MM.1S (cell line): ENCODE measurements at regions not wholly inside any gene's neighbourhood (a gene's known extent, or its start where the extent isn't known, plus 50 kb on each side); places are given as distances from the start of the nearest gene placed in this dataset.

Experiments
- DNase-seq: peaks from one replicate; pipeline ENCODE4 v3.0.0-alpha.2; 2015
- H2AFZ ChIP-seq: fragments of 300-600 bp; sonication (generic); 2 replicates; pipeline ENCODE4 v1.6.0; 2016; ENCODE audit warnings: antibody characterized with exemption, low read length
- H3F3A ChIP-seq: fragments of 300-600 bp; sonication (generic); 2 replicates; pipeline ENCODE4 v1.6.1; 2016; ENCODE audit warnings: mild to moderate bottlenecking, antibody characterized with exemption, low read length, moderate library complexity, mixed read lengths; ENCODE audit not compliant: insufficient read depth
- H3K27ac ChIP-seq: fragments of 300-600 bp; sonication (generic); 2 replicates; pipeline ENCODE4 v1.5.1; 2016; ENCODE audit warnings: mild to moderate bottlenecking, low read length
- H3K27me3 ChIP-seq: fragments of 300-600 bp; sonication (generic); replicated peaks from 2 replicates; pipeline ENCODE4 v1.6.0; 2016; ENCODE audit warnings: low read length; ENCODE audit not compliant: insufficient read depth
- H3K36me3 ChIP-seq: fragments of 300-600 bp; sonication (generic); replicated peaks from 2 replicates; pipeline ENCODE4 v1.6.1; 2016; ENCODE audit warnings: mild to moderate bottlenecking, low read length, mixed read lengths; ENCODE audit not compliant: insufficient read depth
- H3K4me1 ChIP-seq: fragments of 300-600 bp; sonication (generic); 2 replicates; pipeline ENCODE4 v1.6.1; 2016; ENCODE audit warnings: low read length, mixed read lengths
- H3K4me2 ChIP-seq: fragments of 300-600 bp; sonication (generic); 2 replicates; pipeline ENCODE4 v1.6.0; 2016; ENCODE audit warnings: low read depth, low read length
- H3K4me3 ChIP-seq: fragments of 300-600 bp; sonication (generic); 2 replicates; pipeline ENCODE4 v1.5.1; 2016; ENCODE audit warnings: low read length, mixed read lengths
- H3K79me2 ChIP-seq: fragments of 300-600 bp; sonication (generic); 2 replicates; pipeline ENCODE4 v1.6.1; 2016; ENCODE audit warnings: mixed run types, low read length, mixed read lengths
- H3K9ac ChIP-seq: fragments of 300-600 bp; sonication (generic); 2 replicates; pipeline ENCODE4 v1.6.1; 2016; ENCODE audit warnings: low read length, mixed read lengths
- H3K9me2 ChIP-seq: fragments of 300-600 bp; sonication (generic); replicated peaks from 2 replicates; pipeline ENCODE4 v1.6.1; 2016; ENCODE audit warnings: mild to moderate bottlenecking, low read length, mixed read lengths; ENCODE audit not compliant: insufficient read depth
- H3K9me3 ChIP-seq: fragments of 300-600 bp; sonication (generic); replicated peaks from 2 replicates; pipeline ENCODE4 v1.6.1; 2016; ENCODE audit warnings: mild to moderate bottlenecking, low read length, mixed read lengths; ENCODE audit not compliant: insufficient read depth
- H4K20me1 ChIP-seq: fragments of 300-600 bp; sonication (generic); 2 replicates; pipeline ENCODE4 v1.6.1; 2016; ENCODE audit warnings: mild to moderate bottlenecking, low read length, moderate library complexity, mixed read lengths; ENCODE audit not compliant: insufficient read depth
- CTCF ChIP-seq: fragments of 300-600 bp; sonication (generic); IDR thresholded peaks from 2 replicates; pipeline ENCODE4 v1.5.1; 2016; ENCODE audit warnings: antibody characterized with exemption, low read length, mixed read lengths
- EZH2 ChIP-seq: fragments of 300-600 bp; sonication (generic); optimal IDR thresholded peaks from 2 replicates; pipeline ENCODE3; 2017; ENCODE audit warnings: low read depth, mild to moderate bottlenecking, antibody characterized with exemption, low read length, mixed read lengths
- EZH2phosphoT487 ChIP-seq: fragments of 300-600 bp; sonication (generic); IDR thresholded peaks from 2 replicates; pipeline ENCODE4 v1.6.1; 2018; ENCODE audit warnings: antibody characterized with exemption, low read length

- H3K9ac ChIP-seq = no peak overlapping the region
- no peaks in the 10 kb centered on the region for H3K79me2 ChIP-seq
- H3K27me3 ChIP-seq = no peaks in the 10 kb centered on the region
- no peak for DNase-seq
- no peaks in the 10 kb centered on the region for H4K20me1 ChIP-seq
- H3K4me2 ChIP-seq = no peak overlapping the region
- no peaks in the 10 kb centered on the region for H3F3A ChIP-seq
- H3K4me3 ChIP-seq = no peak overlapping the region
- no peak overlapping the region for H2AFZ ChIP-seq
- H3K27ac ChIP-seq = no peak overlapping the region
- TF ChIP-seq EZH2phosphoT487 (no peak), EZH2 (no peak), CTCF (no peak)
- no peaks in the 10 kb centered on the region for H3K4me1 ChIP-seq
- H3K9me3 ChIP-seq = no peaks in the 10 kb centered on the region
- no peaks in the 10 kb centered on the region for H3K9me2 ChIP-seq
- H3K36me3 ChIP-seq = no peaks in the 10 kb centered on the region
Measured at GRCh38 chr1:56254130-56254529, 325.2 kb downstream of the PLPP3 start.

GRCh38 chr1:56250809-56251208 lies 328.6 kb downstream of the PLPP3 start:
- Histone ChIP-seq H3K9me2 (no peaks in the 10 kb centered on the region), H3K36me3 (no peaks in the 10 kb centered on the region), H3K9ac (no peak overlapping the region), H3K4me3 (no peak overlapping the region), H4K20me1 (no peaks in the 10 kb centered on the region), H3K27ac (no peak overlapping the region), H3K4me2 (no peak overlapping the region), H3K27me3 (no peaks in the 10 kb centered on the region), H3K79me2 (no peaks in the 10 kb centered on the region), H3F3A (no peaks in the 10 kb centered on the region), H2AFZ (no peak overlapping the region), H3K9me3 (no peaks in the 10 kb centered on the region), H3K4me1 (no peaks in the 10 kb centered on the region)
- no peak for DNase-seq
- TF ChIP-seq EZH2phosphoT487 (no peak), CTCF (no peak), EZH2 (no peak)

- TF ChIP-seq EZH2phosphoT487 (no peak), CTCF (no peak), EZH2 (no peak)
- Histone ChIP-seq H3K4me2 (no peak overlapping the region), H3K9me3 (no peaks in the 10 kb centered on the region), H3K4me3 (no peak overlapping the region), H3K9ac (no peak overlapping the region), H3K27me3 (no peaks in the 10 kb centered on the region), H3K4me1 (no peaks in the 10 kb centered on the region), H4K20me1 (no peaks in the 10 kb centered on the region), H3K27ac (no peak overlapping the region), H3K36me3 (no peaks in the 10 kb centered on the region), H2AFZ (no peak overlapping the region), H3K79me2 (no peaks in the 10 kb centered on the region), H3K9me2 (no peaks in the 10 kb centered on the region), H3F3A (no peaks in the 10 kb centered on the region)
- no peak for DNase-seq
Measured at GRCh38 chr1:56249234-56249633, 330.1 kb downstream of the PLPP3 start.
